Esophagus mucosa (tissue), 1 donor: ENCODE measurements at regions not wholly inside any gene's neighbourhood (a gene's known extent, or its start where the extent isn't known, plus 50 kb on each side); places are given as distances from the start of the nearest gene placed in this dataset.

Experiments used
- ATAC-seq: fragments of 200-7000 bp; cut with Tn5 transposase; one replicate; pipeline ENCODE4 v1.9.1; 2020
- donor health status: DM: yes; HTN: yes; CAD: no.

DNA sequence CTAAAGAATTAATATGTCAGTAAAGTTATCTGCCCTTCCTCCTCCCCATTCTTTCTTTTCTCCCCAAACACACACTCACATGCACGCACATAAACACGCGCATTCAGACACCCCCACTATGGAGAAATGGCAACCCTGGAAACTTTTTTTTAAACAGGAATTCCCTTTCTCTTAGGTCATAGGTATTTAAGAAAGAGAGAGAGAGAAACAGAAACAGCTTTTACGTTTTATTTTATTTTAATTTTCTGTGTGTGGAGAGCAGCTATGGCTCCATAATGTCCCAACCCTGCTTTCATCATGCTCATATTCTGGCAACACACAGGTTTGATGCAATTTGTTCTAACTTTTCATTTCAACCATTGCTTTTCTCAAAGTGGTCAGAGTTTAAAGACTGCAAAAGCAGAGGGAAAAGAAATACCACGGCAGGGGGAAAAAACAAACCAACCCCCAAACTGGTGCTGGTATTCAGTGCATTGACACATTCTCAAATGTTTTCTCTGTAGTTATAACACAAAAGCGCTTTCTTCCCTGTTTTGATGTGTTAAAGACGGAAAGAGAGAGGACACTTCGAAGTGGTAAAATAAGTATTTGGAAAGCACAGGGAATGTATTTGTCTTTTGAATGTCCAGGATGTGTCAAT, 126.0 kb upstream of the TMEM161B start:
- no peak for ATAC-seq

DNA sequence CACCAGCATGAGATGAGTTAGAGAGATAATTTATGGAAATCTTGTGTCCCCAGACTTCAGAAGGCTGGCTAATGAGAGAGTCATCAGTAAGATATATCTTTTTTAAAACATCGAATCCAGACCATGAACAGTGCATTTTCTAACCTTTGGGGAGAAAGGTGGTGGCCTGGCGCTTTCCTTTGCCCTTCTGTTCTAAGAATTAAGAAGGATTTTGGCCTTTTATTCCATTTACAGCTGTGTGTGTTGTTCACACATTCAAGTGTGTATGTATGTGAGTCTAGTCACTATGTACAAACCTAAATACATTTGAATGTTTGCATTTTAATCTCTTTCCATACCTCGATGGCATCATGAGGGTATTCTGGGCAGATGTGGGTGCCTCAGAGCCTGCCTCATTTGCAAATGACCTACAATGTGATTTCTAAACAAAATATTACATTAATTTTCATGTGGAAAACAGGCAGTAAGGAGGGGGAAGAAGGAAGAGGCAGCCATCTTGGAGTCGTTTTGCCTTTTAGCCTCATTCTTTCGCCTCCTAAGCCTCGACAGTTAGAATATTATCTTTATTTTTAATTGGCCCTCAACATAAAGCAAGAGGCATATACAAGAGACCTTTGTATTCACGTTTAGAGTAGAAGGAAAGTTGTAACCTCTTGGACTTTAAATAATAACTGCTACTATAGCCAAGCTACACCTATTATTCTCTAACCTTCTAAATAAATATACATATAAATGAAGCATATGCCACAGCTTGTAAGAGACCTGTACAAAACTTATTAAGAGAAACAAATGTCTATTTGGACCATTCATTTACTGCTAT, 125.3 kb upstream of the TMEM161B start:
- ATAC-seq: no peak

DNA sequence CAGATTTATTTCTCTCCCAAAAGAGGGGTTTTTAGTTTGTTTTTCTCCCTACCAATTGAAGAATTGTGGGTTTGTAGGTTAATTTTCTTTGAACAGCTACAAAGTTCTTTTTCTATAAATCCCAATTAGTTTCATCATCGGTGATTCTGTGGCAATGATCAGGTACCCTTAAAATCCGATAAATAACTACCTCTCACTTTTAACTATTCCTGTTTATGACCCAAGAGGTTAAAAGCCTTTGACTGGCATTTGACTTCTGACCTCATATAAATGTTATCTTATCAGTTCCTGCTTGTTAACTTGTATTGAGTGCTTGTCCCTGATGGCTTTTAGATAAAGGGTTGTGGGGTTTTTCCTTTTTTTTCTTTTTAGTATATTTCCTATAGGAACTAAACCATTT, 124.4 kb upstream of the TMEM161B start:
- no peak for ATAC-seq

DNA sequence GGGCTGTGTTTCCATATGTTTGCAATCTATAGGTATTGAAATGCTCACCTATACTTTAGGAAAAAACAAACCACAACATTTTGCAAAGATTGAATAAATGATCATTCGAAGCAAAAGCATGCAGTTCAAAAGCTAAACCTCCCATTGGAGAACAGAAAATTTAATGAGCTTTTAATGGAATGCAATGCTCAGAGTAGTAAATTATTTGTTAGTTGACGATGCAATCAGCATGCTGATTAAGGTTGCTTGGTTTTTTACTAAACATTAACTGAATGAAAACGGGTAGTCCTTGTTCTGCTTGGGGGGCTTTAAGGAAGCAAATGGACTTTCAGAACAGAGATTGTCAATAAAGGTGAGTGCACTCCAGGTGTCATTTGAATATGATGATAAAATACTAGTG, 123.3 kb upstream of the TMEM161B start:
- no peak for ATAC-seq

DNA sequence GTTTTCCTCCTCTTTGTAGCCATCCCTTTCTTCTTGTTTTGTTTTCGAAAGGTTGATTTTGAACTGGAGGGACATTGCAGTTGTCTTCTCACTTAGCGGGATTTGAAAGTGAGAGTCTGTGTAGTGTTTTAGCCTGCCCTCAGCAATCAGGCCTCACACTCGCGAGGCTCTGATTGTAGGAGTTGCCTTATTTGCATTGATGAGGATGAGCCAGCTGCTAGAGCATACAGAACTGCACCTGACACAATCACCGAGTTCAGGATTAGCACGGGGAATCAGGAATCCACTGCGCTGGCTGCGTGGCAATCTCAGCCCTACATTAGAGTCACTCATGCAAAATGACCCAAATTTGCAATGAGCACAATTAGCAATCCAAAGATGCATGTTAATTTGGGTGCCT, 122.5 kb upstream of the TMEM161B start:
- ATAC-seq: no peak

DNA sequence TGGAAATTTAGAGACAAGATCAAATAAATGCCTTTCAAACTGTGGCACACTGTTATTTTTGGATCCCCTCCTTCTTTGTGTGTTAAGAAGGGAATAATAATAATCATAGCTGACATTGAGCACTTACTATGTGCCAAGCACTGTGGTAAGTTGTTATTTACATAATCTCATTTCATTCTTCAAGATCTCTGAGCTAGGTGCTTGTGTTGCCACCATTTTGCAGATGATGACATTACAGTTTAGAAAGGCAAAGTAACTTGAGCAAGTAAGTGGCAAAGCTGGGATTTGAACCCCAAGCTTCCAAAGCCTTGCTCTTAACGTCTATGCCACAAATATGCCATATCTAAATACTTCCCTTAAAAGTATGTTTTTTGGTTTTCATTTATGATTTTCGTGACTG, 121.8 kb upstream of the TMEM161B start:
- no peak for ATAC-seq

DNA sequence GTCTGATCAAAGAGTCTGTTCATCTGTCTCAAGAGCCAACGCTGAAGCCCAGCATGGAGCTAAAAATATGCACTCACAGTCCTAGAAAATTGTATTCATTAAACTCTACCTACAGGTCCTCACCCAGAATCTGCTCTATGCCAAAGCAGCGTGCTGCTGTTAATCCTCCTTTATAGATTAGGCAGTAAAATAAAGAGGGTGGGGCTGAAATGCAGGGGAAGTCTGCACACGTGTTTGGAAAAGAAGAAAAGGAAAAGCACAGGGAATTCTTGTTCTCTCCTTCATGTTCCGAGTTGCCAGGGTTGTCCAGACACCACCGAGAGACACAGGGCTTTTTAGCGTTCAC, 121.4 kb upstream of the TMEM161B start:
- no peak for ATAC-seq

DNA sequence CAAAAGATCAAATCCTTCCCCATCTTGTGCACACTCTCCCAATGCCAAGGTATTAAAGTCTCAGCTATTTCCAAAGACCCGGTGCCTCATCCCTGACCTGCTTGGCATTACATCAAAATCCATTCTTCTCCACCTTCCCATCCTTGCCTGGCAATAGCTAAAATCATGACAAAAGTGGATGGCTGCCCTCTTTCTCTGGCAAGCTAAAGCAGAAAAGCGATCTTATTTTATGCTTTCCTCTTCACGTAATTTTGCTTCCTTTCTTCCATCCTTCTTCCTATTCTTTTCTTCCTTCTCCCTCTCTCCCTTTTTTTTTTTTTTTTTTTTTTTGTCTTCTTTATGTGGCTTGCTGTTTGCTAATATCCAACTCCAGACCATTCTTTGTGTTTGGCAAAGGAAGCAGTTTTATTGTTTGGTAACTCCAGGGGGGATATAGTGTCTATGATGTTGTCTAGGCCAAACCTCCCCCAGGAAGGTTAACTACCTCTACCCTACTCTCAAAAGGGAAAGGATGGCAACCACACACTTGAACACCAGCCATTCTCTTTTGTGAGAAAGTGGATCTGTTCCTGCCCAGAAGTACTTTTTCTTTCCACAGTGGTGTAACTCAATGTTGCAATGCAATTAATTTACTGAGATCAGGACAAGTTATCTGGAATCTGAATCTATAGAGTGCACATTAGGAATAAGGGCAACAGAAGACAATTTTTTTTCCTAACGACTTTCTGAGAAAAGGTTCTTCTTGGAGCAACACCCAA, 120.9 kb upstream of the TMEM161B start:
- no peak for ATAC-seq

DNA sequence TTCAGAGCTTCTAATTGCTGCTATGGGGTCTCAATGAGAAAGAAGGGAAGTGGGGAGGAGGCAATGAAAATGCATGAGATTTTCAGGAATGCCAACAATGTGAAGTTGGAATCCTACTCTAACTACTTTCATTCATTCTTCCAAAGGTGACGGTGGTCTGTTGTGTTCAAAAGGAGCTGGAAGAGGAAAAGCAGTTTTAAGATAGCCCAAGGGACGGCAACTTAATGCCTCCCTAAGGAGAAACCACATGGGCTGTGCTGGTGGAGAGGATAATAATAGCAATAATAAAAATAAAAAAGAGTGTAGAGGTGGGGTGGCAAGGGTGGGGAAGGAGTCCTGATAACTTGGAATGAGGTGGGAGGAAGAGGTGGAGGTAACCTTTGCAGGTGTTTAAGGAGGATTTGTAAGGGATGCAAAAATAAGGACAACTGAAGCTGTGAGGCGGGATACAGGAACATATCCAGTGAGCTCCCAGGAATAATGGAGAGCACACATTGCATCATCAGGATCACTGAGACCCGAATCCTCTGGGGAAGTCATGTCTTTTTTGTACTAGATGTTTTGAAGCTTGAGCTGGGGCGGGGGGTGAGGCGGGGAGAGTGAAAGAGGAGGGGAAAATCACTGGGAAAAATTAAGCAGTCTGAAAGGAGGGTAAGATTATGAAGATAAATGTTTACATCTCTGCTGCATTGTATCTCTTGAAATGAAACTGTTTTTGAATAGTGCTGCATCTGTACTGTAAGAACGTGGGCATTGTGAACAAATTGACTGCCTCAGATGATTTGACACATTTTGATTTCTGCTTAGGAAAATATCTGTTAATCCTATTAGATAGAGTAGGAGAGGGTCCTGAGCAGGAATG, 120.1 kb upstream of the TMEM161B start:
- no peak for ATAC-seq

DNA sequence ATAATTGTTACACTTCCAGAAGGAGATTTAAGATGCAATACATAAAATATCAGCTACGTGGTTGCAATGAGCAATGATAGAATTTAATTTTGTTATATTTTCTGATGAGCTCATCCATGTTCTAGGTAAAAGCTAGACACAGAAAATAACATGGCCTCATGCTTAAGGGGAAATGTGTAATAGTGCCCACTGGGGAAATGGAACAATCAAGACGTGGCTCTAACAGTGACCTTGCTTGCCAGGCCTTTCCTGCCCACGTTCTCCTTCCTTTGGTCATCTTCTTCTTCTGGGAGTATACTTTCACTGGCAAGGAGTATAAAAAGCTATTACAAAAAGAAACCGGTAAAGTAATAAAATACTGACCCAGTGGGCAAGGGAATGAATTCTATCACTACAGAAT, 116.2 kb upstream of the TMEM161B start:
- ATAC-seq: no peak

DNA sequence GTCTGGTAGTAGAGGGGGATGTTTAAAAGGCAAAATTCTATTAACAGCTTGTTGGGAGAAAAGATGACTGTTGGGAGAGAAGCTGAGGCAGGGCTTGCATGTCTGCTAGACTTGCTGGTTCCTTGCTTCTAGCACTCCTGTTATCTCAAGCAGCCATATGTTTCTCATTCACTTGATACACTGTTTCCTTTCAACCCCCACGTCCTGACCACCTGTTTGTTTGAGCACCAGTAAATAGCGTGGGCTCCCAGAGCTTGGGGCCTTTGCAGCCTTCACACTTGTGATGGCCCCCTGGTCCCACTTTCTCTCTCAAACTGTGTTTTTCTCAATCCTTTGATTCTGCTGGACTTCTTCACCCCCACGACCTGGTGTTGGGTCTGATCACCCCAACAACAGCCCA, 111.7 kb upstream of the TMEM161B start:
- no peak for ATAC-seq

DNA sequence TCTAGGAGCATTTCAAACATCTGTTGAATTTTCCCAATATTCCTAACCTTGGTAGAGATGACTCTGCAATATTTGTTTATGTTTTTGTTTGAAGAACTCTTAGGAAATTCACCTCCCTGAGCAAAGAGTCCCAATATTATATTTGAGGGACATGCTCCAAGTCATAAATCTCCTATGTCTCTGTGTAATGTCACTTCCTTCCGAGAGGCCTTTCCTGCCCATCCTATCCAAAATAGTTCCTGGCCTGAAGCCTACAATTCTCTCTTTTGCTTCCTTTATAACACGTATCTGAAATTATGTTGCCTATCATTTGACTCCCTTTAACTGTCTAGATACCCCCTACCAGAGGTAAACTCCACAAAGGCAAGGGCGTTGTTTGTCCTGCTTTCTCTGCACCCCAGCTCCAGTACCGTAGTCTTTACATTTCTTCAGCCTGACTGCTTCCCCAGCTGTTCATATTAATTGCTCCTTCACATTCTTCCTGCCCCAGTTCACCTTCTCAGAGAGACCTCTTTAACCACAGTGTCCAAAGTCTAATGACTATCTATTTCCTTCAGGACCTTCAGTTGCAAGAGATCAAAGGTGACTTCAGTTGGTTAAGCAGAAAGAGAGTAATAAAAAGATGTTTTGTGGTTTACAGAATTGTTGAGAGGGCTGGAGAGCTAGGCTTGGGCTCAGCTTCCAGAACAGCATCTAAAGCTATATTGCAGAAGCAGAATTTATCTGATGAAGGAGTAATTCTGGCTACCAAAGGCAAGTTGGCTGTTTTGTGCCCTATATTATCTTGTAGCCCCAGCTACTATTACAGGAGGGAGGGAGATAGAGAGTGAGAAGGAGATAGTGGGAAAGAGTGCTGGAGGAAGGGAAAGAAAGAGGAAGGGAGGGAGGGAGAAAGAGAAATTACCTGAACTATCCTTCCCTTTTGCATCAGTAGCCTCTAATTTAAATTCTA, 109.3 kb upstream of the TMEM161B start:
- no peak for ATAC-seq

DNA sequence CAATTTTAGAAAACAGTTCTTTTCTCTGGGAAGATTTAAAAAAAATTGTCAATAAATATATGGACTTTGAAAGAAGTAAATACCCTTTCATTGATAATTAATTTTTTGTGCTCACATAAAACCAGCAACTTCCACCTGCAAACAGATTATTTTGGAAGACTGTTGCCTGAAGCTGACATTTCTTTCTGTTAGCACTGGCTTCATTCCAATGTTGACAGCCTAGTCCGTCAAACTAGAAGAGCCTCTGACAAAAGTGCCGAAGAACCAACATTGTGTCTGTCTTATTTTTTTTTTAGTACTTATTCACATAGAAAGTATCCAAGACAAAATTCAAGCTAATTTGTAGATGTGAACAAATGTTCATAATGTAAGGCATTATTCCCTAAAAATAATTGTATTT, 108.6 kb upstream of the TMEM161B start:
- no peak for ATAC-seq

DNA sequence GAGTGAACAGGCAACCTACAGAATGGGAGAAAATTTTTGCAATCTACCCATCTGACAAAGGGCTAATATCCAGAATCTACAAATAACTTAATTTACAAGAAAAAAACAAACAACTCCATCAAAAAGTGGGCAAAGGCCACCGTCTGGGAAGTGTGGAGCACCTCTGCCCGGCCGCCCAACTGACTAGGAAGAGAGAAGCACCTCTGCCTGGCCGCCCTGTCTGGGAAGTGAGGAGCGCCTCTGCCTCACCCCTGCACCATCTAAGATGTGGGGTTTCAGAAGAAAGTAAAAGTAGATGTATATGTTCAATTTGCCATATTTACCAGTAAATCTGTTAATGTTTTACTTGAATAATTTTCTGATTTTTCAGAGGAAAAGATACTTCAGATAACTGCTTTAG, 108.1 kb upstream of the TMEM161B start:
- ATAC-seq: no peak

DNA sequence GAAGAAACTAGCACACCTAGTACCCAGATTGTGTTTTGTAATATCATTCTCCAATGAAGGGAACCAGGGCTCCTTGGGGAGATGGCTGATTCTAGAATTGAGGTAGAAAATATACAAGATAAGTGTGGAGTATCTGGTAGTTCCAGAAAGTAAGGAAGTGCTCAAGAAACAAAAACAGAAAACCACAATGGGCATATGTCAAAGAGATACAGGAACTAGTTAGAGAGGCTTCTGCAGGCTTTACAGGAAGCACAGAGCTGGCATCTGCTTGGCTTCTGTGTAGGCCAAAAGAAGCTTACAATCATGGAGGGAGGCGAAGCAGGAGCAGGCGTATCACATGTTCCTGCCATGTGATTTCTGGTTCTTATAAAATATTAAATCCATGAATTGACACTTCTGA, 105.7 kb upstream of the TMEM161B start:
- ATAC-seq: no peak

DNA sequence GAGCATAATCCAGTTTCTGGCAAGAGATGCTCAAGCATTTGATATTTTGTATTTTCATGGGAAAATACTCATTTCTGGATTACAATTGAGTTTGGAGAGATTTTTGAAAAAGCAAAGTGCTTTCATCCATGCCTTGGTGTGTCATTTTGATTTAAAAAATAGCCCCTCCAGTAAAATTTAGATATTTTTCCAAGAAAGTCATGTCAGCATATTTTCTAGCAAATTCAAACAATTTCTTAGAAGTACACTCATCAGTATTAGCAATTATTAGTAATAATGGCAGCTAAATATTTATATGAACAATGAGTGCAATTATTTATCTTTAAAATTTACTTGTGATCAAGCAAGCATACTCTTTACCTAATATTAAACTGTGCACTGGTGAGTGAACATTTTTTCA, 102.2 kb upstream of the TMEM161B start:
- ATAC-seq: no peak

DNA sequence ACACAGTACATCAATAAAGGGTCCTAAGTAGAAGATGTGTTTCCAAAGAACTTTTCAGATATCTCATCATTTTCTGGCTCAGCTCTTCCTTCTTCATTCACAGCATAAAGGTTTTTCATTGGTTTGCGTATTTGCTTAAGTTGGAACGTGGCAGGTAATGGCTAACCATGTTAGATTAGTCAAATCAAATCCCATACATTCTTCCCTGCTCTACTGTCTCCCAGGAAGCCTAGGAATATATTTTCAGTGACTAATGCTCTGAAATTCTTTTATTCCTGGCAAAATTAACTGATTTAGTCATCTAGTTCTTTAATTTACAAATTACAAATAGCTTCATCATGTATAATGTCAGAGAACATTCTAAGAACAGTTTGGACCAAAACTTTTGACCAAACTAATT, 99.6 kb upstream of the TMEM161B start:
- ATAC-seq: no peak

DNA sequence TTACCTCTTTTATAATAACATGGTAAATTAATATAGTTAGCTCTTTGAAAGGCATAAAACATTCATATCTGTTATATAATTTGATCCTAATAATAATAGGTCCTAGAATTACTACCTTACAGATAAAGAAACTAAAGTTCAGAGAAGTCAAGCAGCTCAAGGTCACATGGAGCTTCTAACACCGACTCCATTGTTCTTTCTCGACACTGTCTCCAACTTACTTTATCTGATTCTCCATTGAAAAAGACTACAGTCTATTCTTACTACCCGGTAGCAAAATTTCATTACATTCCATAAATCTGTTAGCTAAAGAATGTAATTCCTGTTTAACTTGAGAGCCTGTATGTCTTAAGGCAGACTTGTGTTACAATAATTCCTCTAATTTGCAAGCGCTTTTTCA, 96.3 kb upstream of the TMEM161B start:
- no peak for ATAC-seq

DNA sequence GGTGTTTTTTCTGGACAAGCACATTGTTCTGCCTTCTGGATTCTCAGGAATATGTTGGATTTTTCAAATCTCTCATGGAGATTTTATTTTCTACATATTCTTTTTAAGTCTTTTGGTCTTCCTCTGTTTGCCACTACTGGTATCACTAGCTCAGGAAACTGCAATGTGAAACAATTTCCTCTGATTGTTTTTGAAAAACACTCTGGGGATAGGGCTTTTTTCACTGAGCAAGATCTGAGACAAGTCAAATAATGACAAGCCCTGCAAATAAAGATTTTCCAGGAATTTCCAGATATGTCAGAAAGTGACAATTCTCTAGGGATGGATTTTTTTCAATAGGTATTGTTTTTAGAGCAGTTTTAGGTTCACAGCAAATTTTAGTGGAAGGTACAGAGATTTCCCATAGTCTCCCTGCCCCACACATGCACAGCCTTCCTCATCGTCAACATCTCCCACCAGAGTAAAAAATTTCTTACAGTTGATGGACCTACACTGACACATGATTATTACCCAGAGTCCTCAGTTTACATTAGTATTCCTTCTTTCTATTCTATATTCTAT, 86.9 kb upstream of the TMEM161B start:
- ATAC-seq: no peak

DNA sequence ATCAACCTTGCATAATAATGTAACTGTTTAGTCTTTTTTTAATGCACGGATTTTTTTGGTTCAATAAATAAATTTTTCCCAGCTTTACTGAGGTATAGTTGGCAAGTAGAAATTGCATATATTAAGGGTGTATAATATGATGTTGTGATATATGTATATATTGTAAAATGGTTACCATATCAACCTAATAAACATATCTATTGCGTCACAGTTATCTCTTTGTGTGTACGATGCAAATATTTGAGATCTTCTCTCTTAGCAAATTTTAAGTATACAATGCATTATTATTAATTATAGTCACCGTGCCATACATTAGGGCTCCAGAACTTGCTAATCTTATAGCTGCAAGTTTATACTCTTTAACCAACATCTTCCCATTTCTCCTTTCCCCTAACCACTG, 57.2 kb upstream of the TMEM161B start:
- ATAC-seq: no peak

DNA sequence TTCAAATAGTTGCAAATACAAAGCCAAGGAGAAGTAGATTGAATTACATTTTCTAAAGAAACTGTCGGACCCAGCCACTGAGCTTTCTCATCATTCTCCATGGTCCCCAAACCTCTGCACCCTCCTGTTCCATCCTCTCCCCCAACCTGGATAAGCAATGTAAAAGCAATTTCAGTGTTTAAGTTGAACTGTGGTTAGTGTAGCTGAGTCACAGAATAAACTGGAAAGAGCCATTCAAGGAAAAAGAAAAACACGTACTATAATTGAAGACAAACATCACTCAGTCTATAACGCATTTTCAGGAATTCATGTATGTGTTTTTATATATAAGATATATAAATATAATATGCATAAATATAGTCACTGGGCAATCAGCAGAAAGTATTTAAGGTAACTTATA, 54.1 kb upstream of the TMEM161B start:
- ATAC-seq: no peak
